GM21717 (cell line): ENCODE measurements at regions not wholly inside any gene's neighbourhood (a gene's known extent, or its start where the extent isn't known, plus 50 kb on each side); places are given as distances from the start of the nearest gene placed in this dataset.
"Not testable (repeated sequence)": the region's sequence is repeated elsewhere in the genome, so short reads cannot be mapped to it uniquely, and the experiment has no call there.

Experiments
- ATAC-seq: cut with Tn5 transposase; IDR thresholded peaks from one replicate; pipeline ENCODE4 v1.9.1; 2021; ENCODE audit warnings: mild to moderate bottlenecking, moderate library complexity; ENCODE audit not compliant: unreplicated experiment

DNA sequence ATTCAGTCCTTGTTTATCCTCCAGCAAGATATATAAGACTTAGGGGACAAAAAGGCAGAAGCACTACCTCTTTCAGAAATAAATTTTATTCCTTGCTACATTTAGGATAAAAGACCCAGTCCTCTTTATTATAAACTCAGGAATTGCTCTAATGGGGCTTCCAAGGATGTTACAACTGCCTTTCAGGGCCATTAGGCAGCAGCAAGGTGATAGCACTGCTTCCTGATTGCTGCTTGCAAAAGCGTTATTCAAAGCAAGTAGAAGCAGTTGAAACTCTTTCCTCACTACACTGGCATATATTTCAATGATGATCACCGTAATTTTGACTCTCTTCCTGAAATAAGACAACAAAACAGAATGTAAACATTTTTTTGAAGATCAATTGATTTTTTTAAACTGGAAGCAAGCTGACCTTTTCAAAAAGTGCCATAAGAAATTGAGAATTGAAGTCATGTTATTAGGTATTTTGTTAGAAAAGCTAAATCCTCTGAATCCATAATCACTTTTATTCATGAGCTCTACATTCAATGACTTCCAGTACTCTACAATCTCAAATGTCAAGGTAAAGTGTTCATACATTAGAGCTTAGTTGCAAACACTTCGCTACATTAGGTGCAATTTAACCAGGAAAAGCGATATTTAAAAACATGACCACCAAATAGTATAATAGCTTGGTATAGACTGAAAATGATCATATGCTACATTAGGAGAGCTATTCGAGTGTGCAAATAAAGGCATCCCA is 233.4 kb upstream of the SYT10 start:
- ATAC-seq: no peak

DNA sequence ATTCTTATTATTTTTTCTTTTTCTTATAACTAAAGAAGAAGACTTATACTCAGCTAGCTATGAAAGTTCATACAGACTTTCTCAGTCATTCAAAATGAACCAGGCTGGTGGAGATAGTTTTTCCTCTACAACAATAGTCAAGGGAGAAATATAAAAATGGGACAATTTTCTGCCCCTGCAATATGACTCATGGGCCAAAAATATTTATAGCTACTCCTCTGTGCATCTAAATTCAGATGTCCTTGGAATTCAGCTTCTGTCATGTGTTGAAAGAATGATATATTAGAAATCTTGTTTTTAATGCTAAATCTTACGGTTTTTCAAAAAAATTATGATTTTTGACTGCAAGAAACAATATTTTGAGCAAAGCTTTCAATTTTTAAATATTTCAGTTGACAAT is 237.2 kb upstream of the SYT10 start:
- ATAC-seq: no peak

DNA sequence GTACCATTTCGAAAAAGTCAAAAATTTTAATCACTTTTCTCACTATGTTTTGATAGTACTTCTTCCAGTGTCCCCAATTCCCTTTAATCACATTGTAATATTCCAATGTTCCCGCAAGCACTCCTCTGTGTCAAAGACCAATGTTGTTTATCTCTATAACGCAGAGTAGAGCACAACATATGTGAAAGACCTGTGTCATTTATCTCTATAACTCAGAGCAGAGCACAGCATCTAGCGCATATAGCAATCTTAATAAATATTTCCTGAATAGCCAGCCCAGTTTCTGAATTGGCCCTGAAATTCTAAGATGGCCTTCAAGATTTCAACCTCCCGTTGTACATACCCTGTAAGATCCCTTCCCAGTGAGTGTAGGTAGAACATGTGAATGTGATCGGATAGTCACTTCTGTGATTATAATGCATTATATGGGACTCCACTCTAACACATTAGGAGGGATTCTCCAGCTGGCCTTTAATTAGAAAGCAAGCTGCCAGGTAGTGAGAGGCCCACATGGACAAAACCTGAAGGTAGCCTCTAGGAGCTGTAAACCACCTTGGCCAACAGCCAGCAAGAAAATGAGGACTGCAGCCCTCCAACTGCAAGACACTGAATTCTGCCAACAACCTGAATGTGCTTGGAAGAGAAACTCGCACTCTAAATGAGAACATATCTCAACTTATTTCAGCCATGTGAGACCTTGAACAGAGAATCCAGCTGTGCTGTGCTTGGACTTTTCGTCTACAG is 238.8 kb upstream of the SYT10 start:
- no peak for ATAC-seq

DNA sequence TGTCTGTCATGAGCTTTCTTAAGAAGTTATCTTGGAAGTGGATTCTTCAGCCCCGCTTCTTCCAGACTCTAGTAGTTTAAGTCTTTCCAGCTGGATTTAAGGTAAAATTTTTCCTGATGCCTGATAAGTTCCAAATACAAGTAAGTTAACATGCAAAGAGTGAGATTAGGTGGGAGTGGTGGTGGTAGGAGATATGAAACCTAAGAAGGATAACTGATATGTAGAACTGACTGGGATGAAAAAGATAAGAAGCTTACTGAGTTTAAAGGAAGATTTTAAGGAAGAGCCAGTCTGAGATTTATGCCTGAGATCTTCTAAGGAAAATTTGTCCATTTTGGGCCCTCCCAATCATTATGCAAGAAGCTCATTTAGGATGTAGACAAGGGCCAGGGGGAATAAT is 250.9 kb upstream of the SYT10 start:
- ATAC-seq: no peak

DNA sequence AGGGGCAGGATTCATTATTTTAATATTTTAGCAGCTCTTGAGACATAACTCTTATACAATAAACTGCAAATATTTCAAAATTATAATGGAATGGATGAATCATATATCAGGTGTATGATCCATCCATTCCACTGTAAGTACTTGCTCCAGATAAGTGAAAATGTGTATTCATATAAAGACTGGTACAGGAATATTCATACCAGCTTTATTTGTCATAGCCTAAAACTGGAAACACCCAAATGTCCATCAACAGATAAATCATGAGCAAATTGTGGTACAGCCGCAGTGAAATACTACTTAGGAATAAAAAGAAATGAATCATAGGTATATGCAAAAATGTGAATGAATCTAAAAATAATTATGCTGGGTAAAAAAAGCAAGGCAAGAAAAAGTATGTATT is 263.6 kb upstream of the SYT10 start:
- ATAC-seq: no peak

DNA sequence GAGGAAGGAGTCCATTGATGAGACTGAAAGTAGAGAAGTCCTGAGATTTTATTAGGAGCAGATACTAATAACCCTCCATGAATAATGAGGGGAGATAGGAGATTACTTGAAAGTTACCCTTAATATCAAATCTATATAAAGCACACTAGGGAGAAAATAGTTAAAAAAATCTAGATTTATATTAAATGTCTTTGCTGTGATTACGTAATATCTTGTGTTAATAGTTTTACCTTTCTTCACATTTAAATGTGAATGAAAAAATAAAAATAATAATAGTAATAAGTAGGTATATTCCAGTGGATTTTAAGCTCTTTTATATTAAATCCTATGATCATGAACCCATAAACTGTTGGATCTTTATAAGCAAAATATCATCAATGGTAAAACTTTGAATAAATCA is 267.3 kb upstream of the SYT10 start:
- ATAC-seq: no peak

DNA sequence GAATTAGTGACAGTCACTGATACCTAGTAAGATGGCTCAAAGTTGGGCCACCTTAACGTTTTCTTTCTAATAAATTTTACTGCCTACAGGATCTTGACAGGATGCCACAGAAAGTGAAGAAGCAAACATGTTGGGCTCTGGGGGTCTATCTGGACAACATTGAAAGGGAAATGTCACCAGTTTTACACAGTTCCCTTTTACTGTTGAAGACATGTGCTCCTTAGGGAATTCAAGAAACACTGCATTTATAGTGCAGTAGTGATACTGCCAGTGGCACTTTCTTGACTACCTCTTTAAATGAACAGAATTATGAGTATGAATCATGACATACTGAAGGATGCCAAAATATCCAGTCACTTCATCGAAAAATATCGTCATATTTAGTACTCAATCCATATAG is 269.3 kb upstream of the SYT10 start:
- no peak for ATAC-seq

DNA sequence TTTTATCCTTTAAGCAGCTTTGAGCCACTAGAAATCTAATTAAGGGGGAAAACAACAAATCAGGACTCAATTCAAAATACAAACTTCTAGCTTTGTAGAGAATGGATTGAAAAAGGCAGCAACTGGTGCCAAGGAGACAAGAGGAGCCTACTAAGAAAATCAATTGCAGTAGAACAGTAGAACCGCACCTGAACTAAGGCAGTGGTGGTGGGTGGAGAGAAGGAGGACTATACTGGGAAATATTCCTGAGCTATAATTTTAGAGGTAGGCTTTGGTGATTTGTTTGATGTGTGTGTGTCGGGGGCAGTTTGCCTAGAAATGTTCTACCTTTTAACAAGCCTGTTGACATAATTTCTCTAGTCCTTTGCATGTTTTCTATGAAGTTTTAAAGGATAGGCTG is 270.9 kb upstream of the SYT10 start:
- ATAC-seq: no peak

DNA sequence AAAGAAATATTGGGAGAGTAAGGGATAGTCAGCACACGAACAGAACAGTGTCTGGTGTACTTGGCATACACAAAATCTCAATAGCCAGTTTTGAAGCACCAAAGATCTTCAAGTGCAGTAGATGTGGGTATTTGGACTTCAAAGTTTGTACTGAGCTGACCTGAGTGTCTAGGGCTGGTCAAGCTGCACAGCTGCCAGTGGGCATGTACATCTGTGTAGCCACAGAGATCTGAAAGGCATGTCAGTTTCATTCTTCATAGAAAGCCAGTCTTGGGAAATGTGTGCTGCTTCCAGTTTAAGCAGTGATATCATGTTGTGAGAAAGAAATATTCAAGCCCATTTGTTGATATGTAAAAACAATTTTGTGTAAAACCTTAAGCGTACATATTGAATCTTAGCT is 279.0 kb upstream of the SYT10 start:
- ATAC-seq: no peak

DNA sequence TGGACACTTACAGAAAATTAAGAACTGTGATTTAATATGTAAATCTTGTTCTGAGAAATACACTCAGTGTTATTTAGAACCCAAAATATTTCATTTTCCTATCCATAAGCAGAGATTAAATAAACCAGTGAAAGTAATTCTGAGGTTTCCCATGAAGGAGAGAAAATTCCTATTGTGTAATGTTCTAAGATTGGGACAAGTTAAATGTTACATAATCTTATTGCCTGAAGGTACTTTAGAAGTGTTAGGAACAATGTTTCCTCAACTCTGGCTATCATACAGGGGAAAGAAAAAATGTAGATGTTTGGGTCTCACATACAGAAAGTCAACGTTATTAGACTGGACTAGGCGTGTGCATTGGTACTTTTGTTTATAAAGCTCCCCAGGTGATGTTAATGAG is 281.9 kb upstream of the SYT10 start:
- ATAC-seq: no peak

DNA sequence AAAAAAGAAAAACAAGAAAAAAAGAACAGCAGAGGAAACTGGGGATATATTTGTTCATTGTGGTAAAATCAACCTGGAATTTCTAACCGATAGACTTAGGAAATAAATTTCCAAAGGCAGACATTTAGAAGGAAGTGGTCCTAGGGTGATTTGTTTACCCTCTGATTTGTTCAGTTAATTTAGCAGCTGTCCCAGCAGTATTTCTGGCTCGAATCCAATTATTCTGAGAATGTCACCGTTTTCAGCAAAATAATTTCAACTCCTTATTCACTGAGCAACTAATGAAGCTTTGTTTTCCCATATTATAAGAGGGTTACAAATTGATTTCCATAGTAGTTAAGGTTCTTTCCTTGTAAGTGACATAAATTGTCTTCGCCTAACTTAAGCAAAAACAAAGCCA is 285.2 kb upstream of the SYT10 start:
- ATAC-seq: no peak

DNA sequence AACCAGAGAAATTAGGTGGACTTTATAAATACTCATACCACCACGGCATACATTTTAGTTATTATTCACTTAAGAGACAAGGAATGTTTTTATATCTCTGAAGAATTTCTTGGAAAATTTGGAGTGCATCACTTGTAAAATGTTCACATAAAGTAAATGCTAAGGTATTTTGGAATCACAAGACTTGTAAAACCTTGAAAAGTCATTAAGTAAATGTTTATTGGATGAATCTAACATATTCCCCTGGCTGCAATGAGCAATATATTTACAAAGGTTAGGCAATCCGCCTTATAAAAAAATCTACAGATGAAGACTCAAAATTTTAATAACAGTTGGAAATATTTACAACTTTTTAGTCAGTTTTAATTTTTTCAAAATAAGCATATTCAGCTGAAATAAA is 287.4 kb upstream of the ALG10 start:
- no peak for ATAC-seq

DNA sequence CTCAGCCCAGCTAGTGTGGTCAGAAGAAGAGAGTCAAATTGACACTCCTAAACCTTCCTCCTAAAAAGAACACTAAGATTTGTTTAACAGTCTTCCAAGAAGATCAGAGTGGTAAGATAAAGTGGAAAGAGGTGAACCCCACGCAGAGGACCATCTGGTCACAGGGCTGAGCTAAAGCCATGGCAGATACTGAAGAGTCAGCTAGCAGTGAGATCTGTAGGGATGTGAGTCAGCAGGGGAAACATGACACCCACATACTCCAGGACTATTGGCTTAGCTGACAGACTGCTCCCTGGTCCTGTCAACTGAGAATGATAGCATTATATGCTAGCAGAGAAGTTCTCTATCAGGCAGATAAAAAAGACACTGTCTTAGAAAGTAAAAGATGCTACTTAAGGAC is 269.4 kb upstream of the ALG10 start:
- ATAC-seq: no peak

DNA sequence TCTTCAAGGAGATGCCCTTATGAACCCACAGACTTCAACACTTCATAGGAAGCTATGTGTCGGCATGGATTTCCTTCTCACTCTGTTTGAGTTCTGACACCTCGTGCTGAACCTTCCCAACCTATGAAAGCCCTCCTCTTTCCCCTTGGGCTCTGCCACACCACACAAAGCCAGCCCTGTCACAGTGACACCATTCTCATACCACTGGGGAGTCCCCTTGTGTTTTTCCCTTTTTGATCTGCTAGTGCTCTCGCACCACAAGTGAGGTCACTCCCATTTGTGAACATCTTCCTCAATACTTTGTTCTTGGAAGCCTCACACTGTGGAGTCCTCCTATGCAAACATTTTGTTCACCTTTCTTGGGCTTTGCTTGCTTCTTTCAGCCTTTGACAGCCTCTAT is 264.6 kb upstream of the ALG10 start:
- ATAC-seq: no peak

DNA sequence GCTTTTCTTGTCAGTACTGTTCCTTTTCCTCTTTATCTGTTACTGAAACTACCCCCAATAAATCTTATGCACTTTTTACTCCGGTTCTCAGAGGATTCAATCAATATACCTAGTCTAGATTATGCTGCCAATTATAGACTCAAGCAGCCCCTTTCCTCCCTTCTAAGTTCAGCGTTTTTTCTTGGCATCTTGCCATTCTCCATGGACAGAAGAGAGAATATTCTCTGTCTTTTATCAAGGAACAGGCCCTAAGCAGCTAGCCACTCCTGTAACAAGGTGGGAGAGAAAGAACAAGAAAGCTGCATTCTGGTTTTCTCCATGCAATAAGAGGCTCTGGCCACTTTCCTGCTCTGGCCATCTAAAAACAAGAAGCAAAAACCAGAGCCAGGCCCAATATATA is 263.0 kb upstream of the ALG10 start:
- ATAC-seq: no peak

DNA sequence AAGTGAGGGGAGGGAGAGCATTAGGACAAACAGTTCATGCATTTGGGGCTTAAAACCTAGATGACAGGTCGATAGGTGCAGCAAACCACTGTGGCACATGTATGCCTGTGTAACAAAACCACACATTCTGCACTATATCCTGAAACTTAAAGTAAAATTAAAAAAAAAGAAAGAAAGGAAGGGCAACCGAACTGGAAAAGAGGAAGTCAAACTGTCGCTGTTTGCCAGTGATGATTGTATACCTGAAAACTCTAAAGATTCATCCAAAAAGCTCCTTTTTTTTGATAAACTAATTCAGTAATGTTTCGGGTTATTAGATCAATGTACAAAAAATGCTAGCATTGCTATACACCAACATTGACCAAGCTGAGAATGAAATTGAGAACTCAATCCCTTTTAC is 259.0 kb upstream of the ALG10 start:
- no peak for ATAC-seq

DNA sequence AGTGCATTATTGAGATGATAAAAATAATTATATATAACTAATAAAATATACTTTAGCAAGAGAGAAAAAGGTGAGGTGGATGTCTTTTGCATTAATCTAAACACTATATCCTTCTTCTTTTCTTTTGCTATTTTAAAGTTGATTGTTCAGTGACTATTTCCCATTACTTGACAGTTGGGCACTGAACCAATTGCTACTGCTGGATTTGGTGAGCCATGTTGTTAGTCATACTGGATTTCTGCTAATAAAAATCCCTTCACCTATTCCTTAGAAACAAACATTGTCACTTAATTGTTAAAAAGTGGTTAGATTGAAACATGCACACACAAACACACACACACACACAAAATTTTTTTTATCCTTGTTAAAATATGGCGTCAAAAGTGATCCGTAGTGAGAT is 251.6 kb upstream of the ALG10 start:
- no peak for ATAC-seq

DNA sequence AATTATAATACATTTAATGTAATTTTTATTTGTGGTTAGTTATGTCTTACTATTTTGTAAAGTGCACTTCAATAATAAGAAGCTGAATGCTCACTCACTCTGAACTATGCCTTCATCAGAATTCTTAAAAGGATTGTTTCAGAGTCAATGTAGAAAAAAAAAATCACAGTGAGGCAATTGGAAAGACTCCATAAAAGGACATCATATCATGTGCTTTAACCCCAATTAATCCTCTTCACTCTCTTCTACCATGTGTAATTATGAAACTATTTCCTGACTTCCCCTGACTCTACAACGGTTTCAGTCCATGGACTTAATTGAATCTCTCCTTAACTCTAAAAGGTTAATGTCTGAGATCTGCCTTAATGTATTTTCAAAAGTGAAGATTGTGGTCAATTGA is 250.4 kb upstream of the ALG10 start:
- no peak for ATAC-seq

DNA sequence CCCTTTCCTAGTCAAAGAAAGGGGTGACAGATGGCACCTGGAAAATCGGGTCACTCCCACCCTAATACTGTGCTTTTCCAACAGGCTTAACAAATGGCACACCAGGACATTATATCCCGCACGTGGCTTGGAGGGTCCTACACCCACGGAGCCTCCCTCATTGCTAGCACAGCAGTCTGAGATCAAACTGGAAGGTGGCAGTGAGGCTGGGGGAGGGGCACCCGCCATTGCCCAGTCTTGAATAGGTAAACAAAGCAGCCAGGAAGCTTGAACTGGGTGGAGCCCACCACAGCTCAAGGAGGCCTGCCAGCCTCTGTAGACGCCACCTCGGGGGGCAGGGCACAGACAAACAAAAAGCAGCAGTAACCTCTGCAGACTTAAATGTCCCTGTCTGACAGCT is 249.2 kb upstream of the ALG10 start:
- ATAC-seq: not testable (repeated sequence)

DNA sequence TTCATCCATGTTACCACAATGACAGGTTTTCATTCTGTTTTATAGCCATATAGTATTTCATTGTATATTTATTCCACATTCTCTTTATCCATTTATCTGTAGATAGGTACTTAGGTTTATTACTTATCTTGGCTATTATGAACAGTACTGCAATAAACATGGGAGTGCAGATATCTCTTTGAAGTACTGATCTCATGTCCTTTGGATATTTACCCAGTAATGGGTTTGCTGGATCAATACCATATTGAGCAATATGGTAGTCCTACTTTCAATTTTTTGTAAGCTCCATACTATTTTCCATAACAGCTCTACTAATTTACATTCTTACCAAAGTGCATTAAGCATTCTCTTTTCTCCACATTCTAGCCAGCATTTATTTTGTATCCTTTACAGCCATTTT is 235.8 kb upstream of the ALG10 start:
- no peak for ATAC-seq

DNA sequence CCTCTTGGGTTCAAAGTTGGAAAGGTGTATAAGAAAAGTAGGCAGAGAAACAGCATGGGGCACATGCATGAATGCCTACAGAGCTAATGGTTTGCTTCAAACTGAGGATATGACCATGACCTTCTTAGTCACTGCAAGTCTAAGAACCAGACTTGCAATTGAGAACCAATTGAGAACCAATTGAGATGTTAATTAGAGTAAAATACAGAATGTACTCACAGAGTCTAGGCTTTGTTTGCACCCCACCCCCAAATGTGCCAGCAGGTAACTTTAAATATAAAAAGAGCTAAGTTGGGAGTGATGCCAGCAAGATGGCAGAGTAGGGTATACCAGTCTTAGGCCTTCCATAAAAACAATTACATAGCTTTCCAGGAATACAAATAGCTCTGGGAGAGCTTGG is 227.3 kb upstream of the ALG10 start:
- ATAC-seq: no peak

DNA sequence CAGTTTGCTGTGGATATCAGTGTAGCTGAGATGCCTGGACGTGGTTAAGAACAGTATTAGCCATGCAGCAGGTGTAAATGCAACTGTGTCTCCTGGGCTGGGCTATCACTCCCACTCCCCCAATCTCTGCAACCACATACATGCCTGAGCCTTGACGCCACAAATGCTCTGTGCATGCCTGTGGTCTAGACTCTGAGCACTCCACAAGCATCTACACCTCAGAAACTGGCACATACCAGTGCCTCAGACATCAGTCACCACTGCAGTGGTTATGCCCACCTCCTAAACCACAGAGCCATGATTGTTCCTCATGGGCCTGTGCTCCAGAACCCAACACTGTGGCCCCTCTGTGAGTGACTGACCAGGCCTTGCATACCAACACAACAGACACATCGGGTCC is 226.8 kb upstream of the ALG10 start:
- ATAC-seq: no peak

DNA sequence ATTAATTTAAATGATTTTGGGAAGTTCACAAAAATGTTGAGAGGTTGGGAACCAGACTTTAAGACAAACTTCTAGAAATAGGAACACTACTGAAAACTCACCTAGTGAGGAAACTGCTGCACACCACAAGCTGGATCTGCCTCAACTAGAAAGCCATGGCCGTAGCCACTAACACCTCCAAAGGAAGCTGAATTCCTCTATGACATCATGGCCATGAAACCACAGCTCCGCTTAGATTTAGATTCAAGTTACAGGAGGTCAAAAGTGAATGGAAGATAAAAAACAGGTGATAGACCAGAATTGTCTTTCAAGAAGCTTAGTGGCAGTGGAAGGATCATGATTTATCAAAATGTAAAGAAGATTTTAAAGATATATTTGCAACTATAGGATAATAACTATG is 208.8 kb upstream of the ALG10 start:
- ATAC-seq: no peak
